NB4 (cell line): ENCODE measurements at regions not wholly inside any gene's neighbourhood (a gene's known extent, or its start where the extent isn't known, plus 50 kb on each side); places are given as distances from the start of the nearest gene placed in this dataset.

Experiments
- DNase-seq: peaks from one replicate; pipeline ENCODE4 v3.0.0; 2010; ENCODE audit warnings: low read depth
- H3K4me3 ChIP-seq: one replicate; pipeline ENCODE4 v1.5.1; 2011; ENCODE audit warnings: mild to moderate bottlenecking, low read depth, low read length, moderate library complexity
- MYC ChIP-seq: IDR thresholded peaks from 2 replicates; pipeline ENCODE4 v1.6.1; 2011; ENCODE audit warnings: low read depth, low read length
- POLR2A ChIP-seq: IDR thresholded peaks from 2 replicates; pipeline ENCODE4 v1.6.1; 2011; ENCODE audit warnings: mild to moderate bottlenecking; ENCODE audit not compliant: insufficient read length; ENCODE audit errors: extremely low read depth
- TF ChIP-seq, protein P1 (sequence below): IDR thresholded peaks from 2 replicates; pipeline ENCODE4 v1.6.1; 2011; ENCODE audit warnings: low read depth, low read length
- TF ChIP-seq, protein P2 (sequence below): IDR thresholded peaks from one replicate; pipeline ENCODE4 v1.5.1; 2012; ENCODE audit warnings: low read depth, low read length

DNA sequence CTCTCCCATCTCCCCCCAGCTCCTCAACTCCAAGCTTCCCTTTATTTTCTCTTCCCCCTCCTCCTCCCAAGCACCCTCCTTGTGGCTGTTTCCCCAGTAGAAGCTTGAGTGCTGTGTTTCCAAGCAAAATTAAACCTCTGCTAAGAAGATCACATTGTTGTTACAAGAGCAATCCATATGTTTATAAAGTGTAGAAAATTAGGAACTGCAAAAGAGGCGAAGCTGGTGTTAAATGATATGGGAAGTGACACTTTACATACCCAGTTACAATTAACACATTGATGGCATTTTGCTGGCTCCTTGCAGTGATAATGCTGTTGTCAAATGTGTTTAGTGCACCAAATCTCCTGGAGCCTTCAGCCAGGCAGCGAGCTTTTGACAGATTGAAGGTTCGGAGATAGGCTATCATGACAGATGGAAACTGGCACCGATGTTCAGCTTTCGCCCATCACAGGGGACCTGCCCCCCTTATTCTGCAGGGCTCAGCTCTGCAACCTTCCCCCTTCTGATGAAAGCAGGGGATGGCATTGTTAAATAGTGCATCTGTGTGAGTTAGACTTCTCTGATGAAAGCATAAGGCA lies 259.8 kb upstream of the ATP5MC3 start:
- no peak for DNase-seq
- no peak overlapping the region for H3K4me3 ChIP-seq
- no peak for TF ChIP-seq POLR2A
- no peak for TF ChIP-seq MYC
- TF ChIP-seq, protein P1, sequence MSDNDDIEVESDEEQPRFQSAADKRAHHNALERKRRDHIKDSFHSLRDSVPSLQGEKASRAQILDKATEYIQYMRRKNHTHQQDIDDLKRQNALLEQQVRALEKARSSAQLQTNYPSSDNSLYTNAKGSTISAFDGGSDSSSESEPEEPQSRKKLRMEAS: no peak
- TF ChIP-seq, protein P2, sequence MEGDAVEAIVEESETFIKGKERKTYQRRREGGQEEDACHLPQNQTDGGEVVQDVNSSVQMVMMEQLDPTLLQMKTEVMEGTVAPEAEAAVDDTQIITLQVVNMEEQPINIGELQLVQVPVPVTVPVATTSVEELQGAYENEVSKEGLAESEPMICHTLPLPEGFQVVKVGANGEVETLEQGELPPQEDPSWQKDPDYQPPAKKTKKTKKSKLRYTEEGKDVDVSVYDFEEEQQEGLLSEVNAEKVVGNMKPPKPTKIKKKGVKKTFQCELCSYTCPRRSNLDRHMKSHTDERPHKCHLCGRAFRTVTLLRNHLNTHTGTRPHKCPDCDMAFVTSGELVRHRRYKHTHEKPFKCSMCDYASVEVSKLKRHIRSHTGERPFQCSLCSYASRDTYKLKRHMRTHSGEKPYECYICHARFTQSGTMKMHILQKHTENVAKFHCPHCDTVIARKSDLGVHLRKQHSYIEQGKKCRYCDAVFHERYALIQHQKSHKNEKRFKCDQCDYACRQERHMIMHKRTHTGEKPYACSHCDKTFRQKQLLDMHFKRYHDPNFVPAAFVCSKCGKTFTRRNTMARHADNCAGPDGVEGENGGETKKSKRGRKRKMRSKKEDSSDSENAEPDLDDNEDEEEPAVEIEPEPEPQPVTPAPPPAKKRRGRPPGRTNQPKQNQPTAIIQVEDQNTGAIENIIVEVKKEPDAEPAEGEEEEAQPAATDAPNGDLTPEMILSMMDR: no peak

DNA sequence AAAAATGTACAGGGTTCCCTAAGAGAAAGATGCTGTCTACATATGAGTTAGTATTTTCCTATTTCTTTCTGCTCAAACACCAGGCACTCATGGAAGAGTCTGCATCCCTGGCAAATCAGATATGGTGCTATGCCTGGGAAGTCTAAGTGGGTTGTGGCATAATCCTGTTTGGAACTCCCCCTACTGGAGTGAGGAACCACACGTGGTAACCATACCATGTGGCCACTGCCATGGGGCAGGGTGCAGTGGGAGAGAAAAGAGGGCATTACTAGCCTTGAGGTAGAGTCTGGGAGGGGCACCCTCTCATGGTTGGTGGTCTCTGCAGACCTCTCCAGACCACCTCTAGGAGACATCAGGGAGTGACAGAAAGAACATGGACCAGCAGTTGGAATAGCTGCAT lies 257.9 kb upstream of the ATP5MC3 start:
- no peak for DNase-seq
- 0 out of 2 replicates have a peak, but pooled peaks have one; percentile 17 for TF ChIP-seq MYC
- TF ChIP-seq, protein P1: no peak
- TF ChIP-seq, protein P2: peak; percentile 18
- no peak overlapping the region for H3K4me3 ChIP-seq

DNA sequence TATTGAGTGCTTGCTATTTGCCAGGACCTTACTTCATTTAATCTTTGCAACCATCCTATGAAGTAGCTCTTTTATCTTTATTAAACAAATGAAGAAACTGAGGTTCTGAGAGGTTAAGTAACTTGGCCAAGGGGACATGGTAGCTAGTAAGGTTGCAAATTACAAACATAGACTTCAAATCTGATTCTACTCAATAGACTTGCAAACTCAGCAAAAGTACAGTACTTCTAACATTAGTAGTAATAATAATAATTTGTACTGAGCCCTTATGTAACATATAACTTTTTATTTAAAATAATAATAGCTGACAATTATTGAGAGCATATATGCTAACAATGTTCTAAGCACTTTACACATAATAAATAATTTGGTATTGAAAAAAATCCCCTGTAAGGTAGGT lies 255.7 kb upstream of the ATP5MC3 start:
- no peak overlapping the region for H3K4me3 ChIP-seq
- TF ChIP-seq MYC: no peak
- TF ChIP-seq, protein P1: no peak
- no peak for TF ChIP-seq POLR2A
- TF ChIP-seq, protein P2: no peak
- DNase-seq: no peak

DNA sequence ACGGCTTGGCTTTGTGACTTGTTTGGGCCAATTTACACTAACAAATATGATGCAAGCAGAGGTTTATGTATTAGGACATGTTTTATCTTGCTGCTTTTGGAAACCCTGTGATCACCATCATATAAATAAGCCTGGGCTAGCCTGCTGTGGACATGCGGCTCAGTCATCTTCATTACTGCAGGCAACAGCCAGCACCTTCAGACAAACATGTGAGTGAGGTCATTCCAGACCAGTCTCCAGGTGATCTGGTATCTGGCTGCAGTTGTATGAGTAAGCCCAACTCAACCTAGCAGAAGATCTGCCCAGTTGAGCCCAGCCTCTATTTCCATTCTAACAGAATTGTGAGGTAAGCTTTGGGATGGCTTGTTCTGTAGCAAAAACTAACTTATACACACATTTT lies 254.6 kb upstream of the ATP5MC3 start:
- DNase-seq: no peak
- no peak overlapping the region for H3K4me3 ChIP-seq
- TF ChIP-seq MYC (no peak), POLR2A (no peak)

DNA sequence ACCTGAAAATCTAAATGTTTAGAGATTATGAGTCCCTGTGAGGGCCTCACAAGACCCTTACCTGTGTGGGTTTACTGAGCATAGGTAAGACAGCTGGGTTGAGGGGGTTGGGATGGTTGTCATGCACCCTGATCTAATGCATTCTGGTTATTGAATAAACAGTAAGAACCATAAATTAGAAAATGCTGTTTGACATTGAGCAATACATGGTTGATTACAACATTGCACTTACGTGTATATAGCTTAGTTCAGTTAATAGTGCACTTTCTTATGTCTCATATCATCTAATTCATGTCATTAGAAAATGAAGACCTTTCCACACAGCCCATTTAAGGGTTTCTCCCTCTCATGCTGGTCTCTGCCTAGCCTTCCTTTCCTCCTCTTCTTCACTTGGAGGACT lies 253.5 kb upstream of the ATP5MC3 start:
- peak; percentile 77 for DNase-seq
- no peak for TF ChIP-seq MYC
- no peak for TF ChIP-seq POLR2A
- TF ChIP-seq, protein P1: no peak
- TF ChIP-seq, protein P2: no peak
- H3K4me3 ChIP-seq: no peak overlapping the region

DNA sequence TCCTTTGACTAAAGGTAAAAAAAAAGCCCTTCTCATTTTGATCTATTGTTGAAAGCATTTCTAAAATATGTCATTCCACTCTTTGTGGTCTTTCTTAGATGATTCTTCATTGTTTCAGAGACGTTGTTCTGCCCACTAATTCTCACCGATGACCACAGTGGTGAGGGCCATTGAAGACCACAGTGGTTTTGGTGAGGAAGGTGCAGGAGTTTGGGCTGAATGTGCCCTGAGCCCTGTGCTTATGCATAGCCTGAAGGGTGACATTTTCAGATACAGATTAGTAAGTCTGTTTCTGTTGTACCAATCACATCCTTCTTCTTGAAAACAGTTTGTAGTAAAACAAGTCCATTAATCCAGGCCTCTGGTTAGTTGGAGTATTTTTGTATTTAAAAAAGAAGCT lies 251.3 kb upstream of the ATP5MC3 start:
- H3K4me3 ChIP-seq: no peak overlapping the region
- no peak for DNase-seq
- TF ChIP-seq, protein P1: no peak
- no peak for TF ChIP-seq POLR2A
- TF ChIP-seq, protein P2: no peak
- no peak for TF ChIP-seq MYC
